ENCODE measurements at regions not wholly inside any gene's neighbourhood (a gene's known extent, or its start where the extent isn't known, plus 50 kb on each side); places are given as distances from the start of the nearest gene placed in this dataset.

DNA sequence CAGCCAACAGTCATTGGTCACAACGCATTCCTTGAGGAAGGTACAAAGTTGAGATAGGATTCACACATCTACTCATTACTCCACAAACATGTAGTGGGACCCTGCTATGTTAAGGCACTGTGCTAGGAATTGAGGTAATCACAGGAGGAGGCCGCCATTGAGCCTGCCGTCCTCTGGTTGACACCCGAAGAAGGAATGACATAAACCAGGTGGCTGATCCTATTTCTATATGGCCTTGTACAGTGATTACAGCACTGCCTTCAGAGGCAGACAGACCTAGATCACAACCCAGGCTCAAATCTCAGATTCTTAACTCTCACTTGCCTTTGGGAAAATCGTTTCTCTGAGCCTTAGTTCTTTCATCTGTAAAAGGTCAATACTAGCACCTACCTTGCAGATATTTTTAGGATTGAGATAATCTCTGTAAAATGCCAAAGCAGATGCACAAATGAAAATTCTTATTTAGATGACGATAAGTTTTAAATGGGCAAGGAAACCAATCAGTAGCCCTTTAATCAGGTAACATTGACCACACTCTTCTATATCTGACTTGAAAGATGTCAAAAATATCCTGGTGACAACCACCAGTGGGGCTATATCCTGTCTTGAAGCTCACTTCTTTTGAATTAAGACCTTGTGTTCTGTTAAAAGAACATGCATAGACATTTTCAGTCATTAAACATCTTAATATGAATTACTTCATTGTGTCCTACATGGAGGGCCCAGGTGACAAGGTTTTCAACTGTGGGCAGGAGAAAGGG is 251.6 kb downstream of the KCTD12 start:
- no peak for TF ChIP-seq POLR2A (IDR thresholded peaks at IDR 0.05; ENCODE audit: low read depth, low read length)
- no peak for TF ChIP-seq FOS (IDR thresholded peaks at IDR 0.05; ENCODE audit: borderline replicate concordance, insufficient read depth, low read length)
- TF ChIP-seq, protein P1, sequence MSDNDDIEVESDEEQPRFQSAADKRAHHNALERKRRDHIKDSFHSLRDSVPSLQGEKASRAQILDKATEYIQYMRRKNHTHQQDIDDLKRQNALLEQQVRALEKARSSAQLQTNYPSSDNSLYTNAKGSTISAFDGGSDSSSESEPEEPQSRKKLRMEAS (IDR thresholded peaks at IDR 0.05; ENCODE audit: insufficient read depth, insufficient read length) = no peak
- TF ChIP-seq CTCF (IDR thresholded peaks at IDR 0.05; ENCODE audit: extremely low read depth in 1 of 2, insufficient read depth in 1 of 2, low read depth in 1 of 2, low read length in 2 of 2) = no peak
- no peak for TF ChIP-seq EZH2 (IDR thresholded peaks at IDR 0.05; ENCODE audit: borderline replicate concordance, low read depth, low read length, severe bottlenecking)
- no peak overlapping the region for H3K27ac ChIP-seq (ENCODE audit: insufficient read depth, low read depth, low read length)
- ChIA-PET POLR2A (no interaction called here), CTCF (no interaction called here)
- H3K4me1 ChIP-seq (ENCODE audit: control insufficient read depth, extremely low read depth, insufficient read depth, low read length) = peaks cover 6% of the 10 kb centered on the region
- DNase-seq (ENCODE audit: low read depth, low spot score) (no peak), FAIRE-seq (no peak)
- dilution Hi-C loops (cut with MboI; ENCODE audit: extremely low pct_ligation_motif_present, low sequenced_read_pairs) (no loop called here), intact Hi-C loops (cut with micrococcal nuclease) (no loop called here)
- no peaks in the 10 kb centered on the region for H3K9me3 ChIP-seq (replicated peaks; ENCODE audit: control insufficient read depth, insufficient read depth, low read length)
- no TSS peak for BruUV-seq (replicated peaks)
- H3K9me1 ChIP-seq (replicated peaks; ENCODE audit: control insufficient read depth, extremely low read depth, insufficient read depth, low read length) = no peaks in the 10 kb centered on the region
- peaks cover 0 to 6% of the 10 kb centered on the region in 2 experiments for H3K27me3 ChIP-seq (ENCODE audit: control insufficient read depth in 2 of 2, insufficient read depth in 2 of 2, low read length in 2 of 2)
- no peak overlapping the region for H2AFZ ChIP-seq (ENCODE audit: low read depth, low read length)
- no peaks in the 10 kb centered on the region for H3K36me3 ChIP-seq (ENCODE audit: control insufficient read depth in 2 of 2, extremely low read depth in 1 of 2, insufficient read depth in 2 of 2, low read length in 2 of 2)
- no peak overlapping the region for H3K9ac ChIP-seq (replicated peaks; ENCODE audit: extremely low read depth, insufficient read depth, low read length)
- H4K20me1 ChIP-seq (replicated peaks; ENCODE audit: control insufficient read depth, extremely low read depth, insufficient read depth, low read length) = no peaks in the 10 kb centered on the region
- no peak overlapping the region for H3K4me2 ChIP-seq (ENCODE audit: insufficient read depth, low read length)
- no peak overlapping the region for H3K4me3 ChIP-seq (replicated peaks in 1 of 3; ENCODE audit: insufficient read depth in 1 of 3, low read depth in 1 of 3, low read length in 3 of 3)
- H3K79me2 ChIP-seq (ENCODE audit: control insufficient read depth, insufficient read depth, low read length) = no peaks in the 10 kb centered on the region

All from endothelial cell of umbilical vein (primary cell).